GM12878 (cell line): ENCODE measurements at regions not wholly inside any gene's neighbourhood (a gene's known extent, or its start where the extent isn't known, plus 50 kb on each side); places are given as distances from the start of the nearest gene placed in this dataset.

Experiments
- ATAC-seq: fragments of 200-7000 bp; cut with Tn5 transposase; 3 replicates; pipeline ENCODE4 v1.9.1; 2020; ENCODE audit warnings: mild to moderate bottlenecking, moderate library complexity
- BruUV-seq: library from RNA; stranded (reverse); fragments of 400-500 nt; replicated peaks from 2 replicates; lab custom pipeline; 2021; lab: Mats Ljungman, UMichigan
- CTCF ChIA-PET: fragments of 300-600 bp; sonication (Branson Sonifier 250); formaldehyde crosslinking; extraction: SDS; loops from one replicate; lab custom pipeline; 2021; ENCODE audit warnings: inconsistent platforms; lab: Yijun Ruan, JAX
- POLR2A ChIA-PET: fragments of 350-600 bp; formaldehyde crosslinking; extraction: SDS; loops from one replicate; lab custom pipeline; 2021; ENCODE audit warnings: inconsistent platforms; lab: Charles Lee
- RAD21 ChIA-PET: fragments of 300-600 bp; sonication (Branson Sonifier 250); formaldehyde crosslinking; loops from one replicate; lab custom pipeline; 2023; ENCODE audit warnings: antibody characterized with exemption; ENCODE audit not compliant: unreplicated experiment; lab: Charles Lee
- SMC1A ChIA-PET: fragments of 300-600 bp; sonication (Branson Sonifier 250); formaldehyde crosslinking; loops from one replicate; lab custom pipeline; 2023; ENCODE audit not compliant: unreplicated experiment, uncharacterized antibody; lab: Charles Lee
- DNase-seq: peaks from one replicate; pipeline ENCODE4 v3.0.0-alpha.2; 2011; ENCODE audit warnings: low read depth, low spot score
- FAIRE-seq: peaks from 3 replicates; lab custom pipeline; 2011; peaks lifted over from hg19 to GRCh38; lab: Jason Lieb, UNC
- H2AFZ ChIP-seq: 2 replicates; pipeline ENCODE4 v1.6.0; 2011; ENCODE audit warnings: low read depth, low read length, control low read depth; ENCODE audit not compliant: control insufficient read depth
- H3K27ac ChIP-seq: 2 replicates; pipeline ENCODE4 v1.5.1; 2011; ENCODE audit warnings: control low read depth; ENCODE audit not compliant: control insufficient read depth, insufficient read depth
- H3K27me3 ChIP-seq, 2 experiments: replicated peaks in 1 of 2; 2 replicates each; pipeline versions ENCODE4 v1.6.0 to v1.6.1; 2011; ENCODE audit warnings: low read length in 1 of 2; ENCODE audit not compliant: control insufficient read depth in 2 of 2, insufficient read depth in 2 of 2
- H3K36me3 ChIP-seq, 2 experiments: 2 replicates each; pipeline ENCODE4 v1.5.1; 2011; ENCODE audit warnings: low read length in 1 of 2; ENCODE audit not compliant: control insufficient read depth in 2 of 2, insufficient read depth in 2 of 2
- H3K4me1 ChIP-seq: 2 replicates; pipeline ENCODE4 v1.6.1; 2011; ENCODE audit warnings: mild to moderate bottlenecking, low read length, moderate library complexity, mixed read lengths; ENCODE audit not compliant: control insufficient read depth, insufficient read depth
- H3K4me2 ChIP-seq: 2 replicates; pipeline ENCODE4 v1.6.0; 2011; ENCODE audit warnings: control low read depth; ENCODE audit not compliant: control insufficient read depth, insufficient read depth
- H3K4me3 ChIP-seq: fragments of 200-600 bp; sonication (generic); 2 replicates; pipeline ENCODE4 v1.5.1; 2016
- H3K79me2 ChIP-seq: 2 replicates; pipeline ENCODE4 v1.6.0; 2011; ENCODE audit warnings: low read length; ENCODE audit not compliant: control insufficient read depth, insufficient read depth
- H3K9ac ChIP-seq: 2 replicates; pipeline ENCODE4 v1.8.0; 2011; ENCODE audit warnings: low read length, control low read depth, mixed read lengths; ENCODE audit not compliant: control insufficient read depth, insufficient read depth
- H3K9me3 ChIP-seq: replicated peaks from 3 replicates; pipeline ENCODE4 v1.5.1; 2011; ENCODE audit warnings: mild to moderate bottlenecking, low read length; ENCODE audit not compliant: control insufficient read depth, insufficient read depth
- H4K20me1 ChIP-seq: 2 replicates; pipeline ENCODE4 v1.6.0; 2011; ENCODE audit not compliant: control insufficient read depth, insufficient read depth
- CBFB ChIP-seq: IDR thresholded peaks from 2 replicates; pipeline ENCODE4 v1.6.1; 2016; ENCODE audit warnings: antibody characterized with exemption, low read depth
- CHD1 ChIP-seq: IDR thresholded peaks from 2 replicates; pipeline ENCODE4 v1.6.1; 2012; ENCODE audit warnings: low read depth, low read length, improper control_type of control experiment
- CHD2 ChIP-seq: IDR thresholded peaks from 2 replicates; pipeline ENCODE4 v1.6.1; 2011; ENCODE audit warnings: low read depth, low read length, improper control_type of control experiment, borderline replicate concordance
- CREB1 ChIP-seq: IDR thresholded peaks from 2 replicates; pipeline ENCODE4 v1.6.1; 2012; ENCODE audit warnings: low read depth, mild to moderate bottlenecking, inconsistent platforms
- CUX1 ChIP-seq: IDR thresholded peaks from 2 replicates; pipeline ENCODE4 v1.6.1; 2012; ENCODE audit warnings: improper control_type of control experiment, low read depth, low read length; ENCODE audit not compliant: insufficient replicate concordance
- IKZF2 ChIP-seq, 2 experiments: fragments of 450-650 bp; IDR thresholded peaks; 2 replicates each; pipeline ENCODE4 v1.6.1; 2017; ENCODE audit warnings: mild to moderate bottlenecking in 2 of 2, moderate library complexity in 2 of 2
- MYC ChIP-seq: IDR thresholded peaks from 2 replicates; pipeline ENCODE4 v1.6.1; 2011; ENCODE audit warnings: mild to moderate bottlenecking, low read length, moderate library complexity, inconsistent platforms; ENCODE audit not compliant: insufficient read depth, insufficient replicate concordance, insufficient read length, severe bottlenecking
- NFYA ChIP-seq: IDR thresholded peaks from 2 replicates; pipeline ENCODE4 v1.6.1; 2011; ENCODE audit warnings: low read depth, mild to moderate bottlenecking, low read length, improper control_type of control experiment, borderline replicate concordance
- POLR2AphosphoS2 ChIP-seq: IDR thresholded peaks from 2 replicates; pipeline ENCODE4 v1.6.1; 2011; ENCODE audit warnings: low read depth, mild to moderate bottlenecking, low read length, improper control_type of control experiment, moderate library complexity
- POU2F2 ChIP-seq: IDR thresholded peaks from 3 replicates; pipeline ENCODE4 v1.6.1; 2011; ENCODE audit warnings: low read depth, mild to moderate bottlenecking, low read length, borderline replicate concordance
- SMC3 ChIP-seq: IDR thresholded peaks from 2 replicates; pipeline ENCODE4 v1.6.1; 2011; ENCODE audit warnings: low read length, improper control_type of control experiment, borderline replicate concordance
- SREBF2 ChIP-seq: IDR thresholded peaks from 2 replicates; pipeline ENCODE4 v1.6.1; 2012; ENCODE audit warnings: mild to moderate bottlenecking, low read length
- SUPT20H ChIP-seq: IDR thresholded peaks from 2 replicates; pipeline ENCODE4 v1.6.1; 2011; ENCODE audit warnings: low read depth, mild to moderate bottlenecking, low read length, moderate library complexity, borderline replicate concordance; ENCODE audit not compliant: control insufficient read depth
- TCF3 ChIP-seq: IDR thresholded peaks from 2 replicates; pipeline ENCODE4 v1.6.1; 2012; ENCODE audit warnings: low read depth, mild to moderate bottlenecking, low read length, borderline replicate concordance; ENCODE audit not compliant: insufficient read depth
- USF2 ChIP-seq: IDR thresholded peaks from 2 replicates; pipeline ENCODE4 v1.6.1; 2011; ENCODE audit warnings: low read depth, low read length, improper control_type of control experiment, borderline replicate concordance
- WGBS: methylation state at CpG from one replicate; pipeline ENCODE4 v1.1.6; 2016; ENCODE audit warnings: low lambda C conversion rate; ENCODE audit not compliant: insufficient replicate concordance, insufficient coverage; ENCODE audit errors: missing lambda C conversion rate; 5-methylcytosine and 5-hydroxymethylcytosine counted together
- in situ Hi-C: fragments of 300-500 bp; cut with MboI; formaldehyde crosslinking; loops from 9 replicates; pipeline ENCODE4 v1.14.3; 2018; ENCODE audit warnings: mixed read lengths
- intact Hi-C: fragments of 100-400 bp; cut with micrococcal nuclease; formaldehyde crosslinking; loops from one replicate; pipeline ENCODE4 v1.14.2; 2022; ENCODE audit not compliant: unreplicated experiment

- TF ChIP-seq USF2 (no peak), CREB1 (no peak)
- TF ChIP-seq, all 136 proteins: peak for 0
These were observed 148.8 kb downstream of the MACIR start (continued) for GRCh38 chr5:103407402-103407801.

- Histone ChIP-seq H2AFZ (no peak overlapping the region), H3K4me3 (no peak overlapping the region), H3K4me1 (no peaks in the 10 kb centered on the region), H3K27ac (no peak overlapping the region), H4K20me1 (no peaks in the 10 kb centered on the region), H3K9me3 (no peaks in the 10 kb centered on the region), H3K27me3 (no peaks in the 10 kb centered on the region; a peak in 1 of 4 replicates), H3K36me3 (no peaks in the 10 kb centered on the region), H3K79me2 (no peaks in the 10 kb centered on the region), H3K9ac (no peak overlapping the region), H3K4me2 (no peak overlapping the region)
- no peak for FAIRE-seq
- ChIA-PET CTCF (interaction anchor here (0.7 kb wide), 1 partner anchor 49 kb away, joined by 3 read pairs; no protein-coding TSS in a partner anchor), POLR2A (no interaction called here), SMC1A (interaction anchor here (1.2 kb wide), 1 partner anchor 60 kb away, joined by 3 read pairs; no protein-coding TSS in a partner anchor), RAD21 (no interaction called here)
- WGBS: 0% methylated on average over 1 of the region's 1 CpG
- no peak for ATAC-seq
- no peak for DNase-seq
- intact Hi-C loops: no loop called here
- in situ Hi-C loops: no loop called here
- BruUV-seq: no TSS peak
- TF ChIP-seq CUX1: no peak
- TF ChIP-seq CBFB: no peak
- no peak for TF ChIP-seq MYC
- no peak for TF ChIP-seq TCF3
- TF ChIP-seq SREBF2: no peak
- TF ChIP-seq SUPT20H: no peak
- no peak for TF ChIP-seq POLR2AphosphoS2
- no peak for TF ChIP-seq CHD1
- TF ChIP-seq POU2F2: no peak
- TF ChIP-seq CREB1: no peak
- no peak for TF ChIP-seq IKZF2 (IDR thresholded peaks at IDR 0.05)
- TF ChIP-seq SMC3: no peak
- no peak for TF ChIP-seq NFYA
- TF ChIP-seq CHD2: no peak
These were observed 145.9 kb downstream of the MACIR start for GRCh38 chr5:103404483-103404882.
